Activated CD4-positive, alpha-beta memory T cell treated with anti-CD3 and anti-CD28 coated beads for 36 hours (primary cell): ENCODE measurements at regions not wholly inside any gene's neighbourhood (a gene's known extent, or its start where the extent isn't known, plus 50 kb on each side); places are given as distances from the start of the nearest gene placed in this dataset.

Experiments
- CTCF ChIA-PET: fragments of 350-600 bp; sonication (Branson Sonifier 250); formaldehyde crosslinking; loops from one replicate; lab custom pipeline; 2021; ENCODE audit warnings: antibody characterized with exemption, inconsistent platforms; lab: Charles Lee
- POLR2A ChIA-PET: fragments of 350-600 bp; sonication (Branson Sonifier 250); formaldehyde crosslinking; loops from one replicate; lab custom pipeline; 2021; ENCODE audit warnings: antibody characterized with exemption; lab: Charles Lee
- DNase-seq: peaks from one replicate; pipeline ENCODE4 v3.0.0-alpha.2; 2020
- H3K27ac Mint-ChIP-seq: one replicate; pipeline ENCODE4 v1.8.0; 2021; ENCODE audit warnings: mixed read lengths
- H3K27me3 Mint-ChIP-seq: one replicate; pipeline ENCODE4 v1.8.0; 2021; ENCODE audit warnings: mixed read lengths
- H3K36me3 Mint-ChIP-seq: one replicate; pipeline ENCODE4 v1.8.0; 2021; ENCODE audit warnings: mixed read lengths
- H3K4me1 Mint-ChIP-seq: one replicate; pipeline ENCODE4 v1.8.0; 2021; ENCODE audit warnings: low read depth, mixed read lengths
- H3K4me3 Mint-ChIP-seq: one replicate; pipeline ENCODE4 v1.8.0; 2021; ENCODE audit warnings: mild to moderate bottlenecking, mixed read lengths
- H3K9me3 Mint-ChIP-seq: one replicate; pipeline ENCODE4 v1.8.0; 2021; ENCODE audit warnings: mixed read lengths
- intact Hi-C: fragments of 100-400 bp; cut with micrococcal nuclease; formaldehyde crosslinking; loops from one replicate; pipeline ENCODE4 v1.15.1; 2023

DNA sequence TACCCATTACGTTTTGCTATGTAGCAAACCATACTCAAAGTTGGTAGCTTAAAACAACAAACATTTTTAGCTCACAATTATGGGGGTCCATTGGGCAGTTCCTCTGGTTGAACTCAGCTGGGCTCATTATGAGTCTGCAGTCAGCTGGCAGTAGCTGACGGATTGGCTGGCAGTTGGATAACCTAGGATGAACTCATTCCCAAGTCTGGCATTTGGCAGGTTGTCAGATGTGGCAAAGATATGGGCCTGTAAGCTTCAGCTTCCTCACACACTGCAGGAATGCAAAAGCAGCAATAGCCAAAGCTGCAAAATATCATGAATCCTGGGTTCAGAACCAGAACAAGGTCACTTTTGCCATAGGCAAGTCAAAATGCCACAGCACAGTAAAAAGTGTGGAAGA, 412.2 kb upstream of the SORCS1 start:
- CTCF ChIA-PET = no interaction called here
- intact Hi-C loops = no loop called here
- H3K27ac Mint-ChIP-seq = no peak overlapping the region
- no peak for DNase-seq
- POLR2A ChIA-PET = no interaction called here
- no peaks in the 10 kb centered on the region for H3K4me1 Mint-ChIP-seq
- no peaks in the 10 kb centered on the region for H3K36me3 Mint-ChIP-seq
- no peaks in the 10 kb centered on the region for H3K27me3 Mint-ChIP-seq
- H3K9me3 Mint-ChIP-seq = peaks cover 11% of the 10 kb centered on the region
- H3K4me3 Mint-ChIP-seq = no peak overlapping the region

DNA sequence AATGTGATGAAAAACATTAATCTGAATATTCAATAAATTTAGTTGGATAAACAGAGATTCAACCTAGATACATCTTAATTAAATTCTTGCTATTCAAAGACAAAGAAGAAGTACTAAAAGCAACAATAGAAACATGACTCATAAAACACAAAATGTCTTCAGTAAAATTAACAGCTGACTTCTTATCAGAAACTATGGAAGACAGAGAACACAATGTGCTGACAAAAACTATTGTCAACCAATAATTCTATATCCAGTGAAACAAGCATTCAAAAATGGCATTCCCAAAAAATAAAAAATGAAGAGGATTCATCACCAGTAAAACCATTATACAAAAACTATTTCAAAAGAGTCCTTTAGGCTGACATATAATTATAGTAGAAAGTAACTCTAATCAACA, 400.5 kb upstream of the SORCS1 start:
- H3K36me3 Mint-ChIP-seq = no peaks in the 10 kb centered on the region
- POLR2A ChIA-PET = no interaction called here
- DNase-seq = no peak
- intact Hi-C loops = no loop called here
- H3K4me3 Mint-ChIP-seq = no peak overlapping the region
- H3K27ac Mint-ChIP-seq = no peak overlapping the region
- H3K27me3 Mint-ChIP-seq = no peaks in the 10 kb centered on the region
- peaks cover 28% of the 10 kb centered on the region for H3K9me3 Mint-ChIP-seq
- CTCF ChIA-PET = no interaction called here
- H3K4me1 Mint-ChIP-seq = no peaks in the 10 kb centered on the region

DNA sequence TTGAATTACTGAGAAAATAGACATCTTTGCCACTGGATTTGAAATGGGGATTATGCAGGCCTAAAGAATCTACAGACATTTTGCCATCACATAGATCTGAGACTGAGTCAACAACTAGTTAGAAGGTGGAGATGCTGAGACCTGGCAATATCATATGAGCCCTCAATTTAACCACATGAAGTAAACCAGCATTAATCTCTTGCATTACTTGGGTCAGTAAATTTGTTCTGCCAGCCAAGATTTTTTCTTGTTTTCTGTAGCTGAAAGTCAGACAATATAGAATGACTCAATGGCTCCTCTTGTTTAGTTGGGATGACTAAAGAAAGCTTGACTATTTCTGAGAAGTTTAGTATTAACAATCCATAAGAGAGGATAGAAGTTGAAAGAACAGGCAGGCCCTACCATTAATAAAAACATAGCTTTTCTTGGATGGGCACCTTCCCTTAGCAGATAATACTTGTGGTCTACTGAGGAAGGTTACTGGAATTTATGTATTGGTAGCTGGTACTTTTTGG, 396.7 kb upstream of the SORCS1 start:
- Mint-ChIP-seq H3K4me1 (no peaks in the 10 kb centered on the region), H3K27ac (no peak overlapping the region), H3K4me3 (no peak overlapping the region), H3K27me3 (no peaks in the 10 kb centered on the region), H3K36me3 (no peaks in the 10 kb centered on the region), H3K9me3 (peaks cover 13% of the 10 kb centered on the region)
- no peak for DNase-seq
- CTCF ChIA-PET = interaction anchor here (0.6 kb wide), 1 partner anchor 267 kb away, joined by 3 read pairs; no protein-coding TSS in a partner anchor
- intact Hi-C loops = no loop called here
- POLR2A ChIA-PET = no interaction called here

DNA sequence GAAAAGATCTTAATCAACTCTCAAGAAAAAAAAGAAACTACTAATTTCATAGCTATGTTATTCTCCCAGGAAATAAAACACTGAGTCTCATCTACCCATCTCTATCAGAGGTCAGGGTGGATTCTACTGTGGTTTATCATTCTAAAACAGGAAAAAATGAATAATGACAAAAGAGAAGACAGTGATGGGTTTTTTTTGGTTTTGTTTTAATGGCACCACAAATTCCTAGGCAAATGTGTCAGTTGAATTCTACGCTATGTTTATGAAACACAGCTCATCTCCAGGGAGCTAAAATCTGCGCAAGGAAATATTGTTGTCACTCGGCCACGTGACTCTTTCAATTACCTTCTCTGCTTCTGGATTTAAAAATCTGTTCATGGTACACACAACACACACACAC, 393.4 kb upstream of the SORCS1 start:
- H3K4me3 Mint-ChIP-seq = no peak overlapping the region
- no peaks in the 10 kb centered on the region for H3K4me1 Mint-ChIP-seq
- ChIA-PET POLR2A (no interaction called here), CTCF (no interaction called here)
- no peaks in the 10 kb centered on the region for H3K36me3 Mint-ChIP-seq
- intact Hi-C loops = no loop called here
- no peak overlapping the region for H3K27ac Mint-ChIP-seq
- DNase-seq = no peak
- no peaks in the 10 kb centered on the region for H3K27me3 Mint-ChIP-seq
- peaks cover 20% of the 10 kb centered on the region for H3K9me3 Mint-ChIP-seq

DNA sequence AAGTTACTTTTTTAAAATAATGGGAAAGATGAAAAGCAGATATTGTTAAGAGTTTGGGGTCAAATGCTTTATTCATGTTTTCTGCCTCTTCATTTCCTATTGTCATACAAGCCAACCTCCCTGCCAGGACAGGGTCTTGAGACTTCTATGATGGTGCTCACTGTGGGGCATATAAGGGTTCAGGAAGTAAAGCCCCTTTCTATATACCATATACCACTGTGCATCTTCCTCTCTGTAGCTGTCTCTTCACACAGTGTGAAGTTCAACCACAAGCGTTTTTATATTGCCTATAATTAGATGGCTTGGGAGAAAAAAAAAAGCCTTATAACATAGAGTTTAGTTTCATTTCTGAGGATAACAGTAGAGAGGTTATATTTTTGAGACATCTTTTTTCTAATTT, 389.8 kb upstream of the SORCS1 start:
- H3K27me3 Mint-ChIP-seq = no peaks in the 10 kb centered on the region
- intact Hi-C loops = no loop called here

DNA sequence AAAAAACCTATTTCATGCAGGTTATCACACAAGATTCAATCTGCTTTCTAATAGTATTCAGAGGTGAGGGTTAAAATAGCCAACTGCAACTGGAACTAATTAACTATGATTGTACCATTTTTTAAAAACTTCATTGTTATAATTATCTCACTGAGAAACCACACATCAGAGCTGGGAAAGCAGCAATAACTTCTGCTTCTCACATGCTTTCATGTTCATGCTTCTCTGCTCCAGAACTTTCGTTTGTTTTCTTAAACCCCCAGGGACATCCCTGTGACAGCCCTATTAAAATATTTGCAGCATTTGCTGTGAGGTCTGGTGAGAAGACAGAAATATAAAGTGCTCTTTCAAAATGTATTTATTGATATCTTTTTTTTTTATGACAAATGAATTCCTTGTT, 389.0 kb upstream of the SORCS1 start:
- no peaks in the 10 kb centered on the region for H3K4me1 Mint-ChIP-seq
- CTCF ChIA-PET = no interaction called here
- DNase-seq = no peak
- H3K36me3 Mint-ChIP-seq = no peaks in the 10 kb centered on the region
- peaks cover 32% of the 10 kb centered on the region for H3K9me3 Mint-ChIP-seq
- intact Hi-C loops = no loop called here
- no peaks in the 10 kb centered on the region for H3K27me3 Mint-ChIP-seq
- no peak overlapping the region for H3K27ac Mint-ChIP-seq
- H3K4me3 Mint-ChIP-seq = no peak overlapping the region
- POLR2A ChIA-PET = no interaction called here

More for the DNA sequence above, 389.8 kb upstream of the SORCS1 start:
- no peak for DNase-seq
- H3K27ac Mint-ChIP-seq = no peak overlapping the region
- CTCF ChIA-PET = no interaction called here
- H3K4me3 Mint-ChIP-seq = no peak overlapping the region
- peaks cover 33% of the 10 kb centered on the region for H3K9me3 Mint-ChIP-seq
- POLR2A ChIA-PET = no interaction called here
- H3K36me3 Mint-ChIP-seq = no peaks in the 10 kb centered on the region
- H3K4me1 Mint-ChIP-seq = no peaks in the 10 kb centered on the region

DNA sequence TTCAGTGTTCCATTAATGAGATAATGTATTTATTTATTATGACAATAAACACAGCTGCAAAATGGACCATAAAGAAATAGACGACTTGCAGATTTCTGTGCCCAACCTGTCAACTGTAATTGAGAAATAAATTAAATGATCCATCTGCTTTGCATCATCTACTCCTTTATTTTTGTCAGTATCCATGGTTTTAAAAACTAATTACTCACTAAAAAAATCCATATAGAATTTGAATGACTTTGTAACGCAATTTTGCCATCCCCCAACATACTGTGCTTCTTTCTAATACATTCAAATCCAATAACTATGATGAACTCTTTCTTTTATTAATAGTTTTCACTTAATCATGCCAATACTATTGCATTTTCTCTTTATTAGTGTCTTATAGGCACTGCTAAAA, 388.5 kb upstream of the SORCS1 start:
- DNase-seq = no peak
- Mint-ChIP-seq H3K9me3 (peaks cover 32% of the 10 kb centered on the region), H3K27ac (no peak overlapping the region), H3K4me1 (no peaks in the 10 kb centered on the region), H3K27me3 (no peaks in the 10 kb centered on the region), H3K4me3 (no peak overlapping the region), H3K36me3 (no peaks in the 10 kb centered on the region)
- POLR2A ChIA-PET = no interaction called here
- CTCF ChIA-PET = no interaction called here
- intact Hi-C loops = no loop called here

DNA sequence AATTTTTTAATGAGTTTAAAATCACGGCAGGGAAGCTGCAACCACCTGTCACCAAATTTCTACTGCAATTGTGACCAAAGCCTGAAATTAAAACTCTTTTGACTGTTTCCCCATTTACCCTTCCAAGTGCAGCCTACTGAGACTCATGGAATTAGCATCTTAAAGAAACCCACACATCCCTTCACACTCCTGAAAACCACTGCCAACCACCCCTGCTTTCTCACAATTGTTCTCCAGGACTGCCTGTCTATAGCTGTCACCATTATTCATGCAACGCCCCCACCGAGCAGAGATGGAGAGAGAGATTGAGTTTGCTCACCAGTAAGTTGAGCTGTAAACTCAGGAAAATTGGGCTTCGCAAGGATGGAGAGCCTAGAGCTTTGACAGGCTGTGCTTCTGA, 383.8 kb upstream of the SORCS1 start:
- ChIA-PET POLR2A (no interaction called here), CTCF (no interaction called here)
- Mint-ChIP-seq H3K27me3 (no peaks in the 10 kb centered on the region), H3K9me3 (peaks cover 31% of the 10 kb centered on the region), H3K27ac (no peak overlapping the region), H3K4me3 (no peak overlapping the region), H3K4me1 (no peaks in the 10 kb centered on the region), H3K36me3 (no peaks in the 10 kb centered on the region)
- no peak for DNase-seq
- intact Hi-C loops = no loop called here

DNA sequence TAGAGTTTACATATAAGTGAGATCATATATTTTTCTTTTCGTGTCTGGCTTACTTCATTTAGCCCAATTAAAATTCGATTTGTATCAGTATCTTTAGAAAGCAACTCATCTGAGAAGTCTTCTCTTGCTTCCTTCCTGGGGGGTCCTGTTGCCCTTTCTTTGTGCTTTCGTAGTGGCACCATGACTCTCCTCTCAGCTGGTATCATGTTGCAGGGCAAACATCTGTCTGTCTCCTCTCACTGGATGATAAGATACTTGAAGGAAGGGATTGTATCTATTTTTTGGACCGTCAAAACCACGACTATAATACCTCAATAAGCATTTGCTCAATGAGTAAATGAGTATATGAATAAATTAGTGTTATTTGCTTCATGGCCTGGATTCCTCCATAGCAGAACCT, 382.5 kb upstream of the SORCS1 start:
- ChIA-PET POLR2A (no interaction called here), CTCF (no interaction called here)
- H3K36me3 Mint-ChIP-seq = no peaks in the 10 kb centered on the region
- DNase-seq = no peak
- H3K27me3 Mint-ChIP-seq = no peaks in the 10 kb centered on the region
- H3K4me1 Mint-ChIP-seq = no peaks in the 10 kb centered on the region
- H3K27ac Mint-ChIP-seq = no peak overlapping the region
- intact Hi-C loops = no loop called here
- H3K4me3 Mint-ChIP-seq = no peak overlapping the region
- H3K9me3 Mint-ChIP-seq = peaks cover 31% of the 10 kb centered on the region

DNA sequence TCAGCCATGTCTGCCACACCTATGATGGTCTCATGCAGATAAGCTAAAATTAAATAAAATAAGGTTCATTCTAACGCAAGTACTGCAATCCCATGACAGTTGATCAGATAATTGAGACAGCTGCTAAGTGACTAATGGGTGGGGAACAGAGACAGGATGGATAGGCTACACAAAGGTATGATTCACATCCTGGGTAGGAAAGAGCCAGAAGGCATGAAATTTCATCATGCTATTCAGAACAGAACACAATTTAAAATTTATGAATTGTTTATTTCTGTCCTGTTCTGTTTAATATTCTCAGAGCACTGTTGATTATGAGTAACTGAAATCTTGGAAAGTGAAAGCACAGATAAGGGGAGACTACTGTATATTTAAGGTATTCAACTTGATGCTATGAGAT, 381.8 kb upstream of the SORCS1 start:
- intact Hi-C loops = no loop called here
- H3K27me3 Mint-ChIP-seq = no peaks in the 10 kb centered on the region
- CTCF ChIA-PET = no interaction called here
- no peak overlapping the region for H3K27ac Mint-ChIP-seq
- H3K4me3 Mint-ChIP-seq = no peak overlapping the region
- H3K4me1 Mint-ChIP-seq = no peaks in the 10 kb centered on the region
- H3K36me3 Mint-ChIP-seq = no peaks in the 10 kb centered on the region
- H3K9me3 Mint-ChIP-seq = peaks cover 30% of the 10 kb centered on the region
- DNase-seq = no peak
- POLR2A ChIA-PET = no interaction called here

DNA sequence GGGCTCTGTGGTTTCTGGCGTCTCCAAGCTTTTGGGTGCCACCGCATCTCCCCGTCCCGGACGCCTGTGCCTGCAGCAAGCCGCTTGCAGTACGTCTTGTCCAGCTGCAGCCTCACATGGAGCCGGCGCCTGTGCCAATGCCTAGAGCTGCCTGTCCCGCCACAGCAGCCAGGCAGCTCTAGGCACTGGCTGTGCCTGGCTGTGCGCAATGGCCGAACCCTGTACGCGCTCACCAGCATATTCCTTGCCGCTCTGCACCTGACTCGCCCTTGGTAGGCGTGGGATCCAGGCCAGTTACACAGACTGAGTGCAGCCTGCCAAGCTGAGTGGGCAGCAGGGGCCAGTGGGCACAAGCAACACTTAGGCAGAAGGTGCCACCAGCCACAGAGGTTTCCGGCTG, 381.2 kb upstream of the SORCS1 start:
- Mint-ChIP-seq H3K4me1 (no peaks in the 10 kb centered on the region), H3K27ac (no peak overlapping the region), H3K4me3 (no peak overlapping the region), H3K27me3 (no peaks in the 10 kb centered on the region), H3K36me3 (no peaks in the 10 kb centered on the region), H3K9me3 (peaks cover 26% of the 10 kb centered on the region)
- DNase-seq = no peak
- intact Hi-C loops = no loop called here
- ChIA-PET POLR2A (no interaction called here), CTCF (no interaction called here)

DNA sequence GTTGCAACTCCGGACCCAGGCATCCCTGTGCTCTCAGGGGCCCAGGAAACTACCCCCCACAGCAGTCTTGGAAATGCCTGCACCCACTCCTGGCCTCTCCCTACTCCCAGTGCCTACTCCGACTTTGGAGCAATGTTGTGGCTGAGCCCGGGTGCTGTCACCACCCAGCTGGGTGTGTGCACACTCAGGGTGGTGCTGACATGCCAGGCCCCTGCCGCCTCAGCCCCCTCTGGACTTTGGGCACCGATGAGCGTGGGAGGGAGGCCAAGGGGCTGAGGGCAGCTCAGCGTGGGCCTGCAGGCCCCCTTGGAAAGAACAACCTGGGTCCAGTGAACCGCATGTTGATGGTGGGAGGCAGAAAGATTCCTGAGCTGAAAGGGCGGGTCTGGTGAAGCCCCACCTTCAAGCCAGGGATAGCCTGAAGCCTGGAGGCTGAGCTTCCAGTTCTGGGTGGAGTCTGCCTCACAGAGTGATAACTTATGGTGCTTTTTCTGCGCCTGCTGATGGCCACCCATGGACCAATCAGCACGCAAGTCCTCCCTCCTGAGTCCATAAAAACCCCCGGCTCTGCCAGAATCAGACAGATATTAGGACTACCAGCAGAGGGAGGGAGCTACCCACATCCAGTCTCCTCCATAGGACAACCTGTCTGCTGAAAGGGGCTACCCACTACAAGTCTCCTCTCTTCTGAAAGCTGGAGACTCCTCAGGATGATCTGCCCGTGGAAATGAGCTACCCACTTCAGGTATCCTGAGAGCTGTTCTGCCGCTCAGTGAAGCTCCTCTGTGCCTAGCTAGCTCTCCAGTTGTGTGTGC, 380.4 kb upstream of the SORCS1 start:
- Mint-ChIP-seq H3K4me3 (no peak overlapping the region), H3K27ac (no peak overlapping the region), H3K36me3 (no peaks in the 10 kb centered on the region), H3K4me1 (no peaks in the 10 kb centered on the region), H3K27me3 (no peaks in the 10 kb centered on the region), H3K9me3 (peaks cover 23% of the 10 kb centered on the region)
- DNase-seq = no peak
- POLR2A ChIA-PET = no interaction called here
- intact Hi-C loops = no loop called here
- CTCF ChIA-PET = no interaction called here

DNA sequence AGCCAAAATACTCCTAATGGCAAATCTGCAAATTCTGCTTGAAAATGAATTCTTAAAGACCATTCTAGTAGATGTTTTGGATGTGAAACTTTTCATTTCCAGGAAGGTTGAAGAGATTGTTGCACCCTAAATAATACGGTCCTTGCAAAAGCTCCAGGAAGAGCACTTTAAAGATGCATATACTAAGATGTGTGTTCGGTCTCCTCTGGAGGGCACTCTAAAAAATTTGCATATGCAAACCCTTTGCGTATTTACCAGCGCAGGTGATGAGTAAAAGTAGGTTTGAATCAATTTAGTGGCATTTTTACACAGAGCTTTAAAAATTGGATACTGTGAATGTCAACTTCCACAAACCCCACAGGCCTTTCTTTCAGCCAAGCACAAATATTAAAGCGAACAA, 378.1 kb upstream of the SORCS1 start:
- Mint-ChIP-seq H3K27me3 (no peaks in the 10 kb centered on the region), H3K4me1 (no peaks in the 10 kb centered on the region), H3K27ac (no peak overlapping the region), H3K9me3 (peaks cover 20% of the 10 kb centered on the region), H3K4me3 (no peak overlapping the region), H3K36me3 (no peaks in the 10 kb centered on the region)
- POLR2A ChIA-PET = no interaction called here
- CTCF ChIA-PET = no interaction called here
- intact Hi-C loops = no loop called here
- no peak for DNase-seq
